GM12878 (cell line): ENCODE measurements at regions not wholly inside any gene's neighbourhood (a gene's known extent, or its start where the extent isn't known, plus 50 kb on each side); places are given as distances from the start of the nearest gene placed in this dataset.

ENCODE experiments used
- ATAC-seq: fragments of 200-7000 bp; cut with Tn5 transposase; 3 replicates; pipeline ENCODE4 v1.9.1; 2020; ENCODE audit warnings: mild to moderate bottlenecking, moderate library complexity
- BruUV-seq: library from RNA; stranded (reverse); fragments of 400-500 nt; replicated peaks from 2 replicates; lab custom pipeline; 2021; lab: Mats Ljungman, UMichigan
- CTCF ChIA-PET: fragments of 300-600 bp; sonication (Branson Sonifier 250); formaldehyde crosslinking; extraction: SDS; loops from one replicate; lab custom pipeline; 2021; ENCODE audit warnings: inconsistent platforms; lab: Yijun Ruan, JAX
- POLR2A ChIA-PET: fragments of 350-600 bp; formaldehyde crosslinking; extraction: SDS; loops from one replicate; lab custom pipeline; 2021; ENCODE audit warnings: inconsistent platforms; lab: Charles Lee
- RAD21 ChIA-PET: fragments of 300-600 bp; sonication (Branson Sonifier 250); formaldehyde crosslinking; loops from one replicate; lab custom pipeline; 2023; ENCODE audit warnings: antibody characterized with exemption; ENCODE audit not compliant: unreplicated experiment; lab: Charles Lee
- SMC1A ChIA-PET: fragments of 300-600 bp; sonication (Branson Sonifier 250); formaldehyde crosslinking; loops from one replicate; lab custom pipeline; 2023; ENCODE audit not compliant: unreplicated experiment, uncharacterized antibody; lab: Charles Lee
- DNase-seq: peaks from one replicate; pipeline ENCODE4 v3.0.0-alpha.2; 2011; ENCODE audit warnings: low read depth, low spot score
- FAIRE-seq: peaks from 3 replicates; lab custom pipeline; 2011; peaks lifted over from hg19 to GRCh38; lab: Jason Lieb, UNC
- H2AFZ ChIP-seq: 2 replicates; pipeline ENCODE4 v1.6.0; 2011; ENCODE audit warnings: low read depth, low read length, control low read depth; ENCODE audit not compliant: control insufficient read depth
- H3K27ac ChIP-seq: 2 replicates; pipeline ENCODE4 v1.5.1; 2011; ENCODE audit warnings: control low read depth; ENCODE audit not compliant: control insufficient read depth, insufficient read depth
- H3K27me3 ChIP-seq, 2 experiments: replicated peaks in 1 of 2; 2 replicates each; pipeline versions ENCODE4 v1.6.0 to v1.6.1; 2011; ENCODE audit warnings: low read length in 1 of 2; ENCODE audit not compliant: control insufficient read depth in 2 of 2, insufficient read depth in 2 of 2
- H3K36me3 ChIP-seq, 2 experiments: 2 replicates each; pipeline ENCODE4 v1.5.1; 2011; ENCODE audit warnings: low read length in 1 of 2; ENCODE audit not compliant: control insufficient read depth in 2 of 2, insufficient read depth in 2 of 2
- H3K4me1 ChIP-seq: 2 replicates; pipeline ENCODE4 v1.6.1; 2011; ENCODE audit warnings: mild to moderate bottlenecking, low read length, moderate library complexity, mixed read lengths; ENCODE audit not compliant: control insufficient read depth, insufficient read depth
- H3K4me2 ChIP-seq: 2 replicates; pipeline ENCODE4 v1.6.0; 2011; ENCODE audit warnings: control low read depth; ENCODE audit not compliant: control insufficient read depth, insufficient read depth
- H3K4me3 ChIP-seq: fragments of 200-600 bp; sonication (generic); 2 replicates; pipeline ENCODE4 v1.5.1; 2016
- H3K79me2 ChIP-seq: 2 replicates; pipeline ENCODE4 v1.6.0; 2011; ENCODE audit warnings: low read length; ENCODE audit not compliant: control insufficient read depth, insufficient read depth
- H3K9ac ChIP-seq: 2 replicates; pipeline ENCODE4 v1.8.0; 2011; ENCODE audit warnings: low read length, control low read depth, mixed read lengths; ENCODE audit not compliant: control insufficient read depth, insufficient read depth
- H3K9me3 ChIP-seq: replicated peaks from 3 replicates; pipeline ENCODE4 v1.5.1; 2011; ENCODE audit warnings: mild to moderate bottlenecking, low read length; ENCODE audit not compliant: control insufficient read depth, insufficient read depth
- H4K20me1 ChIP-seq: 2 replicates; pipeline ENCODE4 v1.6.0; 2011; ENCODE audit not compliant: control insufficient read depth, insufficient read depth
- BRCA1 ChIP-seq: IDR thresholded peaks from 2 replicates; pipeline ENCODE4 v1.6.1; 2011; ENCODE audit warnings: low read depth, low read length, improper control_type of control experiment
- CEBPZ ChIP-seq: fragments of 150-350 bp; IDR thresholded peaks from 2 replicates; pipeline ENCODE4 v1.6.1; 2016; ENCODE audit warnings: low read depth, low read length
- EED ChIP-seq: sonication (generic); IDR thresholded peaks from 2 replicates; pipeline ENCODE4 v1.6.1; 2016; ENCODE audit warnings: antibody characterized with exemption, low read depth
- HDAC2 ChIP-seq: fragments of 200-600 bp; sonication (generic); IDR thresholded peaks from 2 replicates; pipeline ENCODE4 v1.6.1; 2017
- JUNB ChIP-seq: IDR thresholded peaks from 2 replicates; pipeline ENCODE4 v1.6.1; 2016; ENCODE audit warnings: antibody characterized with exemption, mild to moderate bottlenecking
- KDM1A ChIP-seq: fragments of 200-600 bp; sonication (generic); IDR thresholded peaks from 2 replicates; pipeline ENCODE4 v1.6.1; 2016; ENCODE audit warnings: borderline replicate concordance
- MAX ChIP-seq: IDR thresholded peaks from 2 replicates; pipeline ENCODE4 v1.6.1; 2012; ENCODE audit warnings: low read depth, low read length, improper control_type of control experiment
- POLR2A ChIP-seq: IDR thresholded peaks from 2 replicates; pipeline ENCODE4 v1.6.1; 2011; ENCODE audit warnings: low read depth, mild to moderate bottlenecking, low read length
- RB1 ChIP-seq: fragments of 450-650 bp; formaldehyde crosslinking; IDR thresholded peaks from 2 replicates; pipeline ENCODE4 v1.6.1; 2017; ENCODE audit warnings: mild to moderate bottlenecking, borderline replicate concordance
- SREBF2 ChIP-seq: IDR thresholded peaks from 2 replicates; pipeline ENCODE4 v1.6.1; 2012; ENCODE audit warnings: mild to moderate bottlenecking, low read length
- TBL1XR1 ChIP-seq: IDR thresholded peaks from 2 replicates; pipeline ENCODE4 v1.6.1; 2012; ENCODE audit warnings: low read depth, low read length, improper control_type of control experiment
- ZNF217 ChIP-seq: fragments of 450-650 bp; IDR thresholded peaks from 2 replicates; pipeline ENCODE4 v1.6.1; 2017; ENCODE audit warnings: antibody characterized with exemption, mild to moderate bottlenecking
- WGBS: methylation state at CpG from one replicate; pipeline ENCODE4 v1.1.6; 2016; ENCODE audit warnings: low lambda C conversion rate; ENCODE audit not compliant: insufficient replicate concordance, insufficient coverage; ENCODE audit errors: missing lambda C conversion rate; 5-methylcytosine and 5-hydroxymethylcytosine counted together
- in situ Hi-C: fragments of 300-500 bp; cut with MboI; formaldehyde crosslinking; loops from 9 replicates; pipeline ENCODE4 v1.14.3; 2018; ENCODE audit warnings: mixed read lengths
- intact Hi-C: fragments of 100-400 bp; cut with micrococcal nuclease; formaldehyde crosslinking; loops from one replicate; pipeline ENCODE4 v1.14.2; 2022; ENCODE audit not compliant: unreplicated experiment

- Histone ChIP-seq H3K36me3 (no peaks in the 10 kb centered on the region), H3K4me2 (no peak overlapping the region), H3K9ac (no peak overlapping the region), H2AFZ (no peak overlapping the region), H3K27ac (no peak overlapping the region), H3K79me2 (no peaks in the 10 kb centered on the region), H4K20me1 (no peaks in the 10 kb centered on the region), H3K27me3 (no peaks in the 10 kb centered on the region), H3K4me1 (no peaks in the 10 kb centered on the region), H3K4me3 (no peak overlapping the region), H3K9me3 (no peaks in the 10 kb centered on the region)
- ChIA-PET POLR2A (interaction anchor here (0.6 kb wide), 1 partner anchor 142 kb away, joined by 7 read pairs; no protein-coding TSS in a partner anchor), SMC1A (no interaction called here), CTCF (no interaction called here), RAD21 (no interaction called here)
- FAIRE-seq (no peak), ATAC-seq (no peak), DNase-seq (no peak)
- intact Hi-C loops (no loop called here), in situ Hi-C loops (no loop called here)
- no peak for TF ChIP-seq CEBPZ
- TF ChIP-seq SREBF2: no peak
- TF ChIP-seq HDAC2: no peak
- no TSS peak for BruUV-seq
- WGBS: 46% methylated on average over 7 of the region's 7 CpGs
These were observed 1186.5 kb downstream of the SI start for GRCh38 chr3:163891771-163892170.

GRCh38 chr3:163890661-163891060 is 1187.6 kb downstream of the SI start:
- H3K4me2 ChIP-seq: no peak overlapping the region
- FAIRE-seq: no peak
- no peak overlapping the region for H2AFZ ChIP-seq
- no peaks in the 10 kb centered on the region for H3K79me2 ChIP-seq
- ChIA-PET CTCF (interaction anchor here (0.7 kb wide), 1 partner anchor 9 kb away, joined by 3 read pairs; no protein-coding TSS in a partner anchor), SMC1A (no interaction called here), RAD21 (no interaction called here), POLR2A (no interaction called here)
- no peak overlapping the region for H3K4me3 ChIP-seq
- H3K9me3 ChIP-seq: no peaks in the 10 kb centered on the region
- in situ Hi-C loops: no loop called here
- WGBS: 48% methylated on average over 2 of the region's 2 CpGs
- no peaks in the 10 kb centered on the region for H3K4me1 ChIP-seq
- H3K9ac ChIP-seq: no peak overlapping the region
- no peak overlapping the region for H3K27ac ChIP-seq
- H3K27me3 ChIP-seq: no peaks in the 10 kb centered on the region
- H4K20me1 ChIP-seq: no peaks in the 10 kb centered on the region
- intact Hi-C loops: no loop called here
- BruUV-seq: no TSS peak
- H3K36me3 ChIP-seq: no peaks in the 10 kb centered on the region
- no peak for ATAC-seq
- DNase-seq: no peak
- TF ChIP-seq RB1: no peak
- no peak for TF ChIP-seq ZNF217
- TF ChIP-seq CEBPZ: no peak
- no peak for TF ChIP-seq EED
- TF ChIP-seq MAX: no peak
- TF ChIP-seq BRCA1: no peak
- TF ChIP-seq KDM1A: no peak
- no peak for TF ChIP-seq JUNB
- TF ChIP-seq TBL1XR1: no peak
- no peak for TF ChIP-seq POLR2A
